NB4 (cell line): ENCODE measurements at regions not wholly inside any gene's neighbourhood (a gene's known extent, or its start where the extent isn't known, plus 50 kb on each side); places are given as distances from the start of the nearest gene placed in this dataset.

Experiments used
- POLR2A ChIP-seq: IDR thresholded peaks from 2 replicates; pipeline ENCODE4 v1.6.1; 2011; ENCODE audit warnings: mild to moderate bottlenecking; ENCODE audit not compliant: insufficient read length; ENCODE audit errors: extremely low read depth
- TF ChIP-seq, protein P1 (sequence below): IDR thresholded peaks from one replicate; pipeline ENCODE4 v1.5.1; 2012; ENCODE audit warnings: low read depth, low read length

- TF ChIP-seq, protein P1, sequence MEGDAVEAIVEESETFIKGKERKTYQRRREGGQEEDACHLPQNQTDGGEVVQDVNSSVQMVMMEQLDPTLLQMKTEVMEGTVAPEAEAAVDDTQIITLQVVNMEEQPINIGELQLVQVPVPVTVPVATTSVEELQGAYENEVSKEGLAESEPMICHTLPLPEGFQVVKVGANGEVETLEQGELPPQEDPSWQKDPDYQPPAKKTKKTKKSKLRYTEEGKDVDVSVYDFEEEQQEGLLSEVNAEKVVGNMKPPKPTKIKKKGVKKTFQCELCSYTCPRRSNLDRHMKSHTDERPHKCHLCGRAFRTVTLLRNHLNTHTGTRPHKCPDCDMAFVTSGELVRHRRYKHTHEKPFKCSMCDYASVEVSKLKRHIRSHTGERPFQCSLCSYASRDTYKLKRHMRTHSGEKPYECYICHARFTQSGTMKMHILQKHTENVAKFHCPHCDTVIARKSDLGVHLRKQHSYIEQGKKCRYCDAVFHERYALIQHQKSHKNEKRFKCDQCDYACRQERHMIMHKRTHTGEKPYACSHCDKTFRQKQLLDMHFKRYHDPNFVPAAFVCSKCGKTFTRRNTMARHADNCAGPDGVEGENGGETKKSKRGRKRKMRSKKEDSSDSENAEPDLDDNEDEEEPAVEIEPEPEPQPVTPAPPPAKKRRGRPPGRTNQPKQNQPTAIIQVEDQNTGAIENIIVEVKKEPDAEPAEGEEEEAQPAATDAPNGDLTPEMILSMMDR = no peak
- no peak for TF ChIP-seq POLR2A
Observed at GRCh38 chr12:83896416-83896815, 1016.2 kb downstream of the SLC6A15 start.
